ENCODE measurements at regions not wholly inside any gene's neighbourhood (a gene's known extent, or its start where the extent isn't known, plus 50 kb on each side); places are given as distances from the start of the nearest gene placed in this dataset.
"Not testable (repeated sequence)": the region's sequence is repeated elsewhere in the genome, so short reads cannot be mapped to it uniquely, and the experiment has no call there.

DNA sequence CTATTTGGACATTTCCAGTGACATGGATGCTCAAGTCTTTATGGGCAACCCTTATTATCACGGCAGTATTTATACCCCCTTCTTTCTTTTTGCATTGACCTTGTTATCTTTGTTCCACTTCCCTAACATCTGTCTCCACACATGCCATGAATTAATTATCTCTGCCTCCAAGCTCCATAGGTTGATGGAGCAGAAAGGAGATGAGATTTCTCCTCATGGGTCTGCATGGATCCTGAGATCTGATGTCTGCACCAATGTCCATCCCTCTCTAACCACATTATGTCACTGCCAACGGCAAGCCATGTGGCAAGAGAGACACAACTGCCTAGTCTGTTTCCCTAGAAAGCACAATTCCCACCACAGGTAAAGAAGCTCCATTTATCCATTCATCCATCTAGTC, 416.8 kb upstream of the ASIC2 start:
- no peak for DNase-seq

- DNase-seq, result no peak
These were observed 419.0 kb upstream of the ASIC2 start for GRCh38 chr17:33712120-33712519.

DNA sequence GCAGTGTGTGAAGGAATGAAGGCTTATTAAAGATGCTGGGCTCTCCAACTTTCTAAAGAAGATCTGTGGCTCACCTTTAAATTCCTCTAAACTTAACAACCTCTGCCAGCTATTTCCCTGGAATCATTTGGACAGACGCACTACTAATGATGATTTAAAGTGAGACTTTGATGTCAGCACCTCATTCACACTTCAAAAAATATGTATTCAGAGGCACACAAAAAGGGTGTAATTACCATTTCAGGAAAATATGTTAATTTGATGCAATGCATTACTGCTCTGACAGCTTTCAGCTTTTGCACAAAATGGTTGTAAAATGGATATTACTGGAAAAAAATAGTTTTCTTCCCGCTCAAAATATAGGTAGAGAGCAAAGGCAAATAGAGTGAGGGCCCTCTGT, 423.9 kb upstream of the ASIC2 start:
- DNase-seq, result no peak

GRCh38 chr17:33723736-33724135, 430.6 kb upstream of the ASIC2 start:
- not testable (repeated sequence) for DNase-seq

- DNase-seq, result no peak
These were observed 432.7 kb upstream of the ASIC2 start for GRCh38 chr17:33725675-33726271.

DNA sequence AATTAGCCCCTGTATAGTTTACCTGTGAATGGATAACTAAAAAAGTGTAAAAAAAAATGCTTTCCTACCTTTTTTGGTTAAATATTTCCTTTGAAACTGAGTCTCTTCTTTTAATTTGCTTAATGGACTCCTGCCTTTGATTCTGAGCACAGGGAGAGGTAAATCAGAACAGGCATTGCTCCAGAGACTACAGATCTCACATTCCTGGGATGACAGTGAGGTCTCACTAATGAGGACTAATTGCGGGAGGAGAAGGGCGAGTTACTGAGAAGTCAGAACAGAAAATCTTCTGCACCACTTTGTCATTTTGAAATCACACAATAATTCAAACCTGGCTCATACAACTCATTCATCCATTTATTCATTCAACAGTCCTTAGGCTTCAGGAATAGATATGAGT, 437.0 kb upstream of the ASIC2 start:
- DNase-seq, result no peak

DNA sequence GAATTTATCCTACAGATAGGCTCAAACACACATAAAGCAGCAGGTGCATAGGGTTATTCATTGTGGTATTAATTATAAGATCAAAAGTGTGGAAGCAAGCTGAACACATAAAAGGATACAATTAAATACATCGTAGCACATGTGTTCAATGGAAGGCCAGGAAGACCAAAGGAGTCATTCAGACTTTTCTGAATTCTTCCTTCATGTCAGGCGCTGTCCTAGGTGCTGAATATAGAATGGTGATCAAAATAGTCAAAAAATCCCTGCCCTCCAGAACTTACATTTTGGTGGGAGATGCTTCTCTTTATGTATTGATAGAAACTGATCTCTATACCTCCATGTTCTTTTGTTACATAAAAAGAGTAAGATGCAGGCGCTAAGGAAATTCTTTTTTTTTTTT, 439.0 kb upstream of the ASIC2 start:
- no peak for DNase-seq

- no peak for DNase-seq
These were observed 446.6 kb upstream of the ASIC2 start for GRCh38 chr17:33739714-33740113.

DNA sequence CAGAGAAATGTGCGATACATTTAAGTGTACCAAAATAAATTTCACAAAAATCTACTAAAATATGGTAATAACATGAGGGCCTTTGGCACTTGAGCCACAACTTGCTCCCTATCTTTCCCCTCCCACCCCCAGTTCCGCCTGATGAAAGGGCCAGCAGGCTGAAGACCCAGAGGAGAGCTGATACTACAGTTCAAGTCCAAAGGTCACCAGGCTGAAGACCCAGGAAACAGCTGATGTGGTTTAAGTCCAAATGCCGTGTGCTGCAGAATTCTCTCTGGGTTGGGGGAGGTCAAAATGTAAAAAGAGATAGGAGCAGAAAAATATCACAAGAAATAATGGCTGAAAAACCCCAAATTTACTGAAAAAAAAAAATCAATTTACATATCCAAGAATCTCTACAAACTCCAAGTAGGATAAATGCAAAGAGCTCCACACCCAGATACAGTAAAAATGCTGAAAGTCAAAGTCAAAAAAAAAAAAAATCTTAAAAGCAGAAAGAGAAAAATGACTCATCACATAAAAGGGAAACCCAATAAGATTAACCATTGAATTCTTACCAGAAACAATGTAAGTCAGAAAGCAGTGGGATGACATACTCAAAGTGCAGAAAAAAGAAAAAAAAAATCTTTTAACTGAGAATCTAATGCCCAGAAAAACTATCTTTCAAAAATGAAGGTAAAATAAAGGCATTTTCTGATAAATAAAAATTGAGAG, 452.1 kb upstream of the ASIC2 start:
- DNase-seq, result no peak

GRCh38 chr17:33749171-33749570, 456.1 kb upstream of the ASIC2 start:
- DNase-seq, result no peak

DNA sequence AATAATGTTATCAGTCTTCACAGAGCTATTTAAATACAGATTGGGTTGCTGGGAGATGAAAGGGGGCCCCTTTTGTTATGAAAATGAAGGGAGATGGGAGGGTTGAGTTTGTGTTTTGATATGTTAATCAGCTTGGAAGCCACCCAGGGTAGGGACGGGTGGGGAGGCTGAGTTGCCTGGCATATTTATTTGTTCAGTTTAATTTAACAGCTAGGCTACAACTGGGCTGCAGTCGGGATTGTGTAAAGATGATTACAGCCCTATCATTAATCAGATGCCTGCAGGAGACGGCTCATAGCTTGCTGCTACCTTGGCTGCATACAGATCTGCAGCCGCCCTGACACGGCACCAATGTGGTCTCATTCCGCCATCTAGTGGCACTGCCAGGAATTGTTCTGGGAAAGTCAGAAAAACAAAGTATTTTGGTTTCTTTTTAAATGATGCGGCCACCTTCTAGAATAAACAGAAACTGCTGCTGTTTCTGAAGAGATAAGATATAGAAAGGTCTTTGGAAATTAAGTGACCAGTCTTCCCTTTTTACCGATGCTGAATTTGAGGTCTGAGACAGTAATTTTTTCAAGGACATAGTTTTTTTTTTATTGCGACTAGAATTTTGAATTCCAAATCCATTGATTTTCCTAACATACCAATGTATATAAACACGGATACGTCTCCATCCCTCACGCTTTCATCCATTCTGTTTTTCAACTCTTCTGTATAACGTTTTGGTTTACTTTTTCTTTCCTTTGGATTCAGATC, 458.0 kb upstream of the ASIC2 start:
- DNase-seq, result peak; percentile 56

- DNase-seq, result no peak
These were observed 458.6 kb upstream of the ASIC2 start for GRCh38 chr17:33751702-33752065.

DNA sequence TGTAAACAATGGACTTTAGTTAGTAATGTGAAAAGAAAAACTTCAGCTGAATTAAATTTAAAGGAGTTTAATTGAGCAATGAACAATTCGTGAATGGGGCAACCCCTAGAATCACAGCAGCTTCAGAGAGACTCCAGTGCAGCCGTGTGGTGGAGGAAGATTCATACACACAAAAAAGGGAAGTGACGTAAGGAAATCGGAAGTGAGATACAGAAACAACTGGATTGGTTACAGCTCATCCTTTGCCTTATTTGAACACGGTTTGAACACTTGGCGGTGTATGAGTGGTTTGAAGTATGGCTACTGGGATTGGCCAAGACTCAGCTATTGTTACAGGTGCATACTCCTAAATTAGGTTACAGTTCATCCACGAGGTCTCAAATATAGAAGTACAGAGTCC, 460.4 kb upstream of the ASIC2 start:
- DNase-seq, result no peak

- DNase-seq, result no peak
These were observed 462.9 kb upstream of the ASIC2 start for GRCh38 chr17:33756021-33756420.

DNA sequence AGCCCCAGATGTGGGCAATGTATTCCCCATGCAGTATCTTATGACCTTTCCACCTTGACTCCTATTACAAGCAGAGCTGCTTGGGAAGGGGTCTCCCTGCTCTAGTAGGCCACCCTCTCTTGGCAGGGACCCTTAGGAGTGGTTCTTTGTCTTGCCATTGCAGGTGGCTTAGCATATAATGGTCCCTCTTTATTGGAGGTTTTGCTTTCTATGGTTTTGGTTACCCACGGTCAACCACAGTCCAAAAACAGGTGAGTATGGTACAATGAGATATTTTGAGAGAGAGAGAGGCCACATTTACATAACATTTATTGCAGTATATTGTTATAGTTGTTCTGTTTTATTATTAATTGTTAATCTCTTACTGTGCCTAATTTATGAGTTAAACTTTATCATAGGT, 472.8 kb upstream of the ASIC2 start:
- no peak for DNase-seq

DNA sequence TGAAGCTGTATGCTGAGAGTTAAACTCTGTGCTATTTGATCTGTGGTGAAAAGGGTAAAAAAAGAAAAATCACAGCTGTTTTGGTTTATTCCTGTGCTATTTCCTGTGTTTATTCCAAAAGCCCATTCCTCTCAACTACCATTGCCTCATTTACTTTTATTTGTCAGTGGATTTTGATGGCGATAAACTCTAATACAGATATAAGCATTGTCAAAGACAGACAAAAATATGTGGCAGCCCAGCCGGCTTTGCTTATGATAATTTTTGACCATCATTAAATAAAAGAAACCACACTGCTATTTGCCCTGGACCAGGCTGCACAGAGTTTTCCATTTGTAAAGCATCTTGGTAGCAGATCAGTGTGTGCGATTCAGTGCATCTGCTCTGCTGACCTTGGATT, 473.6 kb upstream of the ASIC2 start:
- no peak for DNase-seq

- no peak for DNase-seq
These were observed 476.0 kb upstream of the ASIC2 start for GRCh38 chr17:33769066-33769465.

DNA sequence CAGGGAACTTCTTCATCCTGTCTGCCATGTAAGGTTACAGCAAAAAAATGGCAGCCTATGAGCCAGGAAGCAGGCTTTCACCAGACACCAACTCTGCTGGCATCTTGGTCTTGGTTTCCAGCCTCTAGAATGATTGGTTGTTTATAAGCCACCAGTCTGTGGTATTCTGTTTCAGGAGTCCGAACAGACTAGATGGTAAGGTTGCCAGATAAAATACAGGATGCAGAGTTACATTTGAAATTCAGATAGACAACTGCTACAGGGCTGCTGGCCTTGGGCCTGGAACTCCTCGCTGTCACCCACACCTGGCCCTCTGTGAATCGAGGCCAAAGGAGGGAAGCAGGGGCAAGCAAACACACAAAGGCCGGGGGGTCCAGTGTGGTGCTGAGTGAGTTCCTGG, 478.8 kb upstream of the CCL2 start:
- no peak for DNase-seq

DNA sequence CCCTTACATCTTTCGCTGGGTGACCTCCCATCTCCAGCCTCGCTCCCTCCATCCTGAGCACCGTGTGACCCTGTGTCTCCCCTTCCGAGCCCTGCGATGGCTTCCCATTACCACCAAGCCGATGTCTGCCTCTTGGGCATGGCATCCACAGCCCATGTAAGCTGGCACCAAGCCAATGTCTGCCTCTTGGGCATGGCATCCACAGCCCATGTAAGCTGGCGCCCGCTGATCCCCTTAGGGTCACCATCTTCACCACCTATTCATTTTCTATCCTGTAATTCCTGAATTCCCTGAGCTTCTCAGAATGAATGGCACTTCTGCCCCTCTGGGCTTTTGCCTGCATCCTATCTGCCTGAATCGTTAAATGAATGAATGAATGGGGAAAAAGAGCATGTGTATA, 478.2 kb upstream of the CCL2 start:
- DNase-seq, result no peak

GRCh38 chr17:33777674-33778073, 477.4 kb upstream of the CCL2 start:
- no peak for DNase-seq

- DNase-seq, result no peak
These were observed 476.4 kb upstream of the CCL2 start for GRCh38 chr17:33778505-33779233.

DNA sequence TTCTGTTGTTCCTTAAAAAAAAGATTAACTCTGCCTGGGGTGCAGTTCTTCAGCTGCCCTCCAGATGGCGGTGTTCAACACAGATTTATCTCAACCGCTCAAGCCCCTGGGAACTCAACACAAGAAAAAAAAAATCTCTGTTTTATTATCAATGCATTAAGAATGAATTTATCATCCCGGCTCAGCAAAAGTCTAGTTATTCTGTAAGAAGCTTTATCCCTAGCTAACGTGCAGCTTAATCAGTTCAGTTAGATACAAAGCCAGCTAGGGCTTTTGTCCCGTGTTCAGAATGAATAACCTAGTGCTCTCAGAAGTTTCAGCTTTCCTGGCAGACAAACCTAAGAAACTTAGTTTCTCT, 475.9 kb upstream of the CCL2 start:
- DNase-seq, result peak; percentile 31

DNA sequence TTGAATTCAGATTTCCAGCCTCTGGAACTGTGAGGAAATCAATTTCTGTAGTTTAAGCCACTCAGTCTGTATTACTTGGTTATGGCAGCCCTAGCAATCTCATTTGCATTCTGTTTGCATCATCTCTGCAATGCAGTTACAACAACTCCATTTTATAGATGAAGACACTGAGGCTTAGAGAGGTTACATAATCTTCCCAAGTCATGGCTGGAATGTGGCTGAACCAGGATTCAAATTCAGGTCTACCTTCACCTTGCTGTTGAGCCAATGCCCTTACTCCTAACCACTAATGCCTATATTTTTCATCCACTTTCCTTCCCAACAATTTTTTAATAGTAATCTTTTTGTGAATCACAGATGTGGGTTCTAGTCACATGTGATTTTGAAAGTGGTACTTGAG, 469.8 kb upstream of the CCL2 start:
- no peak for DNase-seq

DNA sequence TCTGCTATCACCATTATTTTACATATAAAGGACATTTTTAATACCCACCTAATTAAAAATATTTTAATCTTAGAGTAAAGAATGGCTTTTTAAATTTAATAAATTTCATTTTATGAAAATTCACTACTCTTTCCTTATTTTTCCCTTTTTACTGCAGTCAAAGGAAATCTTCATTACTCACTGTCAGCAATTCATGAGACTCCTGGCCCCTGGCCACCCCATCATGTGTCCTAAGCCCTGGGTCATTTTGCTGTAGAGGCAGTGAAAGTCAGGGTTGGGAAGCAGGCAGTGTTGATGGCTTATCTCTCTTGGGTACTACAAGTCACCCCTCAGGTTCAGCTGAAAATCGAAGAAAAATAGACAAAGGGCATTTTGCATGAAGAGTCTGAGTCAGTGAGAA, 468.6 kb upstream of the CCL2 start:
- no peak for DNase-seq

All from CD4-positive, alpha-beta T cell treated with Interleukin-6 for 4 hours (primary cell).